Esophagus muscularis mucosa (tissue), 4 donors: ENCODE measurements at regions not wholly inside any gene's neighbourhood (a gene's known extent, or its start where the extent isn't known, plus 50 kb on each side); places are given as distances from the start of the nearest gene placed in this dataset.
A peak's percentile ranks its signal among the peaks of the same experiment; 100 is the strongest.

ENCODE experiments used
- DNase-seq: peaks from one replicate; pipeline ENCODE4 v3.0.0-alpha.2; 2017; ENCODE audit errors: extremely low spot score
- H3K27ac ChIP-seq, 4 donors: fragments of 200-600 bp; sonication (generic); replicated peaks in 1 of 4; 1 replicate in 3 of 4; 2 replicates in 1 of 4; pipeline ENCODE4 v1.5.1; 2016 to 2019; ENCODE audit warnings: mild to moderate bottlenecking in 1 of 4
- H3K27me3 ChIP-seq, 4 donors: fragments of 200-600 bp; sonication (generic); one replicate each; pipeline versions ENCODE4 v1.5.1 to v1.6.0; 2016 to 2019
- H3K36me3 ChIP-seq, 4 donors: fragments of 200-600 bp; sonication (generic); one replicate each; pipeline ENCODE4 v1.5.1; 2016 to 2019
- H3K4me1 ChIP-seq, 4 donors: fragments of 200-600 bp; sonication (generic); one replicate each; pipeline ENCODE4 v1.5.1; 2016 to 2019
- H3K4me3 ChIP-seq, 4 donors: fragments of 200-600 bp; sonication (generic); 1 replicate in 2 of 4; 2 replicates in 2 of 4; pipeline ENCODE4 v1.5.1; 2016 to 2019; ENCODE audit warnings: mild to moderate bottlenecking in 4 of 4, moderate library complexity in 1 of 4
- H3K9me3 ChIP-seq, 4 donors: fragments of 200-600 bp; sonication (generic); 1 replicate in 3 of 4; 2 replicates in 1 of 4; pipeline ENCODE4 v1.5.1; 2016 to 2019
- CTCF ChIP-seq, 3 experiments: fragments of 200-600 bp in 2 of 3; fragments of 450-650 bp in 1 of 3; sonication (generic) in 2 of 3; IDR thresholded peaks; one replicate each; pipeline ENCODE4 v1.5.1; 2017 to 2019; ENCODE audit warnings: antibody characterized with exemption in 3 of 3, mild to moderate bottlenecking in 2 of 3, moderate library complexity in 1 of 3
- EP300 ChIP-seq: sonication (generic); formaldehyde crosslinking; IDR thresholded peaks from one replicate; pipeline ENCODE4 v1.6.1; 2017; ENCODE audit warnings: antibody characterized with exemption
- POLR2A ChIP-seq: fragments of 450-650 bp; IDR thresholded peaks from one replicate; pipeline ENCODE4 v1.6.1; 2017; ENCODE audit warnings: antibody characterized with exemption, moderate library complexity, mild to moderate bottlenecking, low read depth
- POLR2AphosphoS5 ChIP-seq, 2 donors: sonication (generic); formaldehyde crosslinking; IDR thresholded peaks; one replicate each; pipeline ENCODE4 v1.6.1; 2017; ENCODE audit warnings: antibody characterized with exemption in 2 of 2
- WGBS: methylation state at CpG from one replicate; pipeline ENCODE4 v1.1.5; 2018; 5-methylcytosine and 5-hydroxymethylcytosine counted together
- intact Hi-C: fragments of 100-400 bp; cut with DNase I; formaldehyde crosslinking; loops from one replicate; pipeline ENCODE4 v1.15.1; 2023

GRCh38 chr7:22935269-22935668, 78.7 kb downstream of the HYCC1 start:
- Histone ChIP-seq H3K9me3 (no peaks in the 10 kb centered on the region), H3K4me1 (peaks cover 7 to 20% (median 13%) of the 10 kb centered on the region in 4 donors), H3K36me3 (peaks cover 0 to 2% (median 0%) of the 10 kb centered on the region in 4 donors), H3K27ac (peak overlapping the region in 1 of 4 donors; percentile 4), H3K4me3 (no peak overlapping the region), H3K27me3 (no peaks in the 10 kb centered on the region)
- DNase-seq: no peak
- TF ChIP-seq EP300 (no peak), CTCF (IDR thresholded peaks at IDR 0.05) (no peak), POLR2A (no peak), POLR2AphosphoS5 (IDR thresholded peaks at IDR 0.05) (no peak)
- WGBS: 17% methylated on average over 1 of the region's 1 CpG
- intact Hi-C loops: no loop called here

- Histone ChIP-seq H3K27ac (peak overlapping the region in 2 of 4 donors; percentile 4 to 32), H3K27me3 (no peaks in the 10 kb centered on the region), H3K4me3 (no peak overlapping the region), H3K9me3 (no peaks in the 10 kb centered on the region), H3K36me3 (peaks cover 0 to 2% (median 0%) of the 10 kb centered on the region in 4 donors), H3K4me1 (peaks cover 7 to 20% (median 13%) of the 10 kb centered on the region in 4 donors)
- 52% methylated on average over 4 of the region's 4 CpGs for WGBS
- intact Hi-C loops: no loop called here
- DNase-seq: no peak
- no peak for TF ChIP-seq CTCF (IDR thresholded peaks at IDR 0.05)
- TF ChIP-seq POLR2A: no peak
- TF ChIP-seq EP300: no peak
- TF ChIP-seq POLR2AphosphoS5 (IDR thresholded peaks at IDR 0.05): no peak
Observed at GRCh38 chr7:22934473-22935065, 79.4 kb downstream of the HYCC1 start.

- H3K4me1 ChIP-seq: peaks cover 7 to 20% (median 13%) of the 10 kb centered on the region in 4 donors
- no peak for DNase-seq
- TF ChIP-seq CTCF (IDR thresholded peaks at IDR 0.05): no peak
- TF ChIP-seq EP300: no peak
- TF ChIP-seq POLR2A: no peak
- no peak for TF ChIP-seq POLR2AphosphoS5 (IDR thresholded peaks at IDR 0.05)
- peak overlapping the region in 1 of 4 donors; percentile 32 for H3K27ac ChIP-seq
- no peak overlapping the region for H3K4me3 ChIP-seq
- H3K27me3 ChIP-seq: no peaks in the 10 kb centered on the region
- peaks cover 0 to 2% (median 0%) of the 10 kb centered on the region in 4 donors for H3K36me3 ChIP-seq
- 53% methylated on average over 2 of the region's 2 CpGs for WGBS
- intact Hi-C loops: no loop called here
- H3K9me3 ChIP-seq: no peaks in the 10 kb centered on the region
Observed at GRCh38 chr7:22934023-22934422, 79.9 kb downstream of the HYCC1 start.

- H3K9me3 ChIP-seq: no peaks in the 10 kb centered on the region
- no peak overlapping the region for H3K4me3 ChIP-seq
- H3K27me3 ChIP-seq: no peaks in the 10 kb centered on the region
- no peak overlapping the region for H3K27ac ChIP-seq
- no peaks in the 10 kb centered on the region for H3K36me3 ChIP-seq
- peaks cover 7 to 20% (median 13%) of the 10 kb centered on the region in 4 donors for H3K4me1 ChIP-seq
- DNase-seq: no peak
- intact Hi-C loops: no loop called here
- TF ChIP-seq POLR2AphosphoS5 (IDR thresholded peaks at IDR 0.05) (no peak), EP300 (no peak), POLR2A (no peak), CTCF (IDR thresholded peaks at IDR 0.05) (no peak)
Observed at GRCh38 chr7:22932896-22933295, 81.0 kb downstream of the HYCC1 start.

GRCh38 chr7:22931011-22931410, 82.9 kb downstream of the HYCC1 start:
- 79% methylated on average over 3 of the region's 3 CpGs for WGBS
- DNase-seq: no peak
- Histone ChIP-seq H3K27ac (no peak overlapping the region), H3K36me3 (no peaks in the 10 kb centered on the region), H3K4me1 (peaks cover 7 to 20% (median 13%) of the 10 kb centered on the region in 4 donors), H3K27me3 (no peaks in the 10 kb centered on the region), H3K9me3 (no peaks in the 10 kb centered on the region), H3K4me3 (no peak overlapping the region)
- TF ChIP-seq CTCF (IDR thresholded peaks at IDR 0.05) (no peak), POLR2AphosphoS5 (IDR thresholded peaks at IDR 0.05) (no peak), EP300 (no peak), POLR2A (no peak)
- intact Hi-C loops: no loop called here
